ENCODE measurements at regions not wholly inside any gene's neighbourhood (a gene's known extent, or its start where the extent isn't known, plus 50 kb on each side); places are given as distances from the start of the nearest gene placed in this dataset.
"Not testable (repeated sequence)": the region's sequence is repeated elsewhere in the genome, so short reads cannot be mapped to it uniquely, and the experiment has no call there.

GRCh38 chr17:53765609-53766008, 57.1 kb upstream of the KIF2B start:
- Histone ChIP-seq H3K4me3 (no peak overlapping the region), H3K27ac (no peak overlapping the region)
- no peak for TF ChIP-seq CTCF (IDR thresholded peaks at IDR 0.05)
- DNase-seq (ENCODE audit: low spot score), result no peak

- H3K4me3 ChIP-seq, result no peak overlapping the region
- no peak for DNase-seq (ENCODE audit: low spot score)
- no peak overlapping the region for H3K27ac ChIP-seq
- no peak for TF ChIP-seq CTCF (IDR thresholded peaks at IDR 0.05)
These were observed 57.6 kb upstream of the KIF2B start for GRCh38 chr17:53765129-53765528.

- no peak for DNase-seq (ENCODE audit: low spot score)
- TF ChIP-seq CTCF (IDR thresholded peaks at IDR 0.05), result no peak
- no peak overlapping the region for H3K27ac ChIP-seq
These were observed 65.2 kb upstream of the KIF2B start for GRCh38 chr17:53757559-53757958.

GRCh38 chr17:53757116-53757515, 65.6 kb upstream of the KIF2B start:
- not testable (repeated sequence) for H3K4me3 ChIP-seq; H3K27ac ChIP-seq; DNase-seq (ENCODE audit: low spot score)

More at GRCh38 chr17:53757559-53757958, 65.2 kb upstream of the KIF2B start:
- no peak overlapping the region for H3K4me3 ChIP-seq

- DNase-seq (ENCODE audit: low spot score), result no peak
- Histone ChIP-seq H3K27ac (no peak overlapping the region), H3K4me3 (no peak overlapping the region)
- TF ChIP-seq CTCF (IDR thresholded peaks at IDR 0.05), result no peak
These were observed 73.5 kb upstream of the KIF2B start for GRCh38 chr17:53749178-53749577.

- not testable (repeated sequence) for H3K27ac ChIP-seq; DNase-seq (ENCODE audit: low spot score); H3K4me3 ChIP-seq
These were observed 74.4 kb upstream of the KIF2B start for GRCh38 chr17:53748159-53748820.

GRCh38 chr17:53740312-53740711, 82.4 kb upstream of the KIF2B start:
- H3K4me3 ChIP-seq, result no peak overlapping the region
- DNase-seq (ENCODE audit: low spot score), result no peak
- H3K27ac ChIP-seq, result no peak overlapping the region
- no peak for TF ChIP-seq CTCF (IDR thresholded peaks at IDR 0.05)

- no peak for DNase-seq (ENCODE audit: low spot score)
- Histone ChIP-seq H3K27ac (no peak overlapping the region), H3K4me3 (no peak overlapping the region)
- TF ChIP-seq CTCF (IDR thresholded peaks at IDR 0.05), result no peak
These were observed 86.0 kb upstream of the KIF2B start for GRCh38 chr17:53736516-53737240.
